Panc1 (cell line): ENCODE measurements at regions not wholly inside any gene's neighbourhood (a gene's known extent, or its start where the extent isn't known, plus 50 kb on each side); places are given as distances from the start of the nearest gene placed in this dataset.

ENCODE experiments used
- ATAC-seq: fragments of 200-7000 bp; cut with Tn5 transposase; 2 replicates; pipeline ENCODE4 v1.9.1; 2020; ENCODE audit warnings: mild to moderate bottlenecking, moderate library complexity
- BruUV-seq: library from RNA; stranded (reverse); fragments of 400-500 nt; replicated peaks from 2 replicates; lab custom pipeline; 2021; lab: Mats Ljungman, UMichigan
- CTCF ChIA-PET: fragments of 300-600 bp; sonication (Branson Sonifier 250); formaldehyde crosslinking; loops from one replicate; lab custom pipeline; 2022; ENCODE audit warnings: antibody characterized with exemption; lab: Charles Lee
- POLR2A ChIA-PET: fragments of 300-600 bp; sonication (Branson Sonifier 250); formaldehyde crosslinking; loops from one replicate; lab custom pipeline; 2022; ENCODE audit warnings: antibody characterized with exemption; lab: Charles Lee
- DNase-seq: peaks from one replicate; pipeline ENCODE4 v3.0.0-alpha.2; 2010; ENCODE audit warnings: low read depth, low spot score
- H3K27ac ChIP-seq: 2 replicates; pipeline ENCODE4 v1.5.1; 2011; ENCODE audit warnings: mild to moderate bottlenecking, low read length, inconsistent platforms
- H3K27me3 ChIP-seq: fragments of 200-500 bp; sonication (Bioruptor generic); 2 replicates; pipeline ENCODE4 v1.6.0; 2014; ENCODE audit warnings: low read length, inconsistent platforms; ENCODE audit not compliant: control insufficient read depth, insufficient read depth
- H3K36me3 ChIP-seq: fragments of 200-500 bp; sonication (Bioruptor generic); 2 replicates; pipeline ENCODE4 v1.5.1; 2014; ENCODE audit warnings: inconsistent platforms, mild to moderate bottlenecking, low read length, moderate library complexity; ENCODE audit not compliant: control insufficient read depth, insufficient read depth
- H3K4me1 ChIP-seq: 2 replicates; pipeline ENCODE4 v1.5.1; 2011; ENCODE audit warnings: inconsistent platforms, mild to moderate bottlenecking, low read length, moderate library complexity; ENCODE audit not compliant: control insufficient read depth, insufficient read depth
- H3K4me3 ChIP-seq, 2 experiments: 2 replicates each; pipeline ENCODE4 v1.5.1; 2011 to 2012; ENCODE audit warnings: low read depth in 2 of 2, low read length in 2 of 2, mild to moderate bottlenecking in 2 of 2, inconsistent platforms in 1 of 2, moderate library complexity in 1 of 2
- H3K9me3 ChIP-seq: fragments of 200-500 bp; sonication (Bioruptor generic); 2 replicates; pipeline ENCODE4 v1.5.1; 2014; ENCODE audit warnings: low read depth, mild to moderate bottlenecking, inconsistent platforms, low read length, moderate library complexity; ENCODE audit not compliant: control insufficient read depth, insufficient read depth
- CTCF ChIP-seq: fragments of 450-650 bp; IDR thresholded peaks from 2 replicates; pipeline ENCODE4 v1.5.1; 2017; ENCODE audit warnings: mild to moderate bottlenecking
- POLR2AphosphoS5 ChIP-seq: IDR thresholded peaks from 2 replicates; pipeline ENCODE4 v1.6.1; 2012; ENCODE audit warnings: mild to moderate bottlenecking, low read depth, low read length, moderate library complexity
- REST ChIP-seq, 2 experiments: IDR thresholded peaks; 2 replicates each; pipeline ENCODE4 v1.6.1; 2011 to 2012; ENCODE audit warnings: low read depth in 2 of 2, control low read depth in 1 of 2, low read length in 1 of 2, mild to moderate bottlenecking in 1 of 2, moderate library complexity in 1 of 2; ENCODE audit not compliant: insufficient read depth in 1 of 2
- SIN3A ChIP-seq: IDR thresholded peaks from 2 replicates; pipeline ENCODE4 v1.6.1; 2012; ENCODE audit warnings: low read depth, mild to moderate bottlenecking, low read length, moderate library complexity, borderline replicate concordance; ENCODE audit not compliant: insufficient read depth
- TCF7L2 ChIP-seq: IDR thresholded peaks from 2 replicates; pipeline ENCODE4 v1.6.1; 2011; ENCODE audit warnings: mild to moderate bottlenecking, low read depth, low read length, inconsistent platforms
- in situ Hi-C: cut with HindIII; loops from 2 replicates; pipeline ENCODE4 v1.10.0; 2016; ENCODE audit warnings: low sequenced_read_pairs, low pct_unique_long_range_greater_than_20kb
- intact Hi-C: fragments of 100-400 bp; cut with micrococcal nuclease; formaldehyde crosslinking; loops from one replicate; pipeline ENCODE4 v1.10.0; 2022; ENCODE audit not compliant: unreplicated experiment

DNA sequence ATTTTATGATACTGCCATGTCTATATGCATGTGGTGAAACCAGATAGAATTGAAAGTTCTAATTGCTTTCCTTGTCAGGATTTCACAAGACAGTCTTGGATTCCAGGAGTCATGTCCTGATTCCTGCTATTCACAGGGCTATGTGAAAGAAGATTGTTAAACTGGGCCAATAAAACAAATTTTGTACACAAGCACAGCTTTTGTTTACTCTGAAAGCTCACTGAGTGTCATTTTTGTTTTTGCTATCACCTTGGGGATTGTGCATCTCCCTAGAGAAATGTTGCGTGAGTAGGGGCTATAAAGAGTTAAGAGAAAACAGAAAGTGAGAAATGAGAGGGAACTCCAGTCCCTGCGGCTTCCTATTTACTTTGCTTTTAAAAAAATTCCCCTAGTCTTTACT, 627.5 kb downstream of the PKHD1 start:
- intact Hi-C loops (no loop called here), in situ Hi-C loops (no loop called here)
- Histone ChIP-seq H3K4me3 (no peak overlapping the region), H3K9me3 (no peaks in the 10 kb centered on the region), H3K27ac (no peak overlapping the region), H3K27me3 (no peaks in the 10 kb centered on the region), H3K36me3 (no peaks in the 10 kb centered on the region), H3K4me1 (no peaks in the 10 kb centered on the region)
- DNase-seq = no peak
- POLR2A ChIA-PET = no interaction called here
- CTCF ChIA-PET = no interaction called here
- no peak for TF ChIP-seq REST (IDR thresholded peaks at IDR 0.05; ENCODE audit: insufficient read depth in 1 of 2, low read depth in 2 of 2, low read length in 1 of 2)
- TF ChIP-seq POLR2AphosphoS5 = no peak
- no peak for TF ChIP-seq CTCF
- no peak for TF ChIP-seq SIN3A
- no peak for TF ChIP-seq TCF7L2
- no TSS peak for BruUV-seq
- ATAC-seq = no peak

DNA sequence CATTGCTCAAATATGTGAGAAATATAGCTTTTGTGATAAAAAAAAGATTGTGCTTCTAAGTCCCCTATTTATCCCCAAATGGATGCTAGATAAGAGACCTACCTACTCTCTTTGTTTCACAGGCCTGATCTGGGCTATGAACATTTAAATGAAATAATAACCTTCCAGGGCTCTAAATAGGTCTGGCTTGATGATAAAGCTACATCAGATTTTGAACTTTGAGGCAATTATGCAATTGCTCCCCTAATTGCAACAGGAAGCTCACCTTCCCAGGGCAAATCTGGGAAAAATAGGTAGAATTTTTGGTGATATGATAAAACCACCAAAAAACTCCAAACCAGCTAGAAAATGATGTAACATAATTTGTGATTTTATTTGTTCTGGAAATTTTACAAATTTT, 624.5 kb downstream of the PKHD1 start:
- Histone ChIP-seq H3K27me3 (no peaks in the 10 kb centered on the region), H3K9me3 (no peaks in the 10 kb centered on the region), H3K4me1 (no peaks in the 10 kb centered on the region), H3K36me3 (no peaks in the 10 kb centered on the region; the same call in 1 of the 2 replicates), H3K4me3 (no peak overlapping the region), H3K27ac (no peak overlapping the region)
- in situ Hi-C loops (no loop called here), intact Hi-C loops (no loop called here)
- no TSS peak for BruUV-seq
- no peak for TF ChIP-seq TCF7L2
- no peak for TF ChIP-seq REST (IDR thresholded peaks at IDR 0.05; ENCODE audit: insufficient read depth in 1 of 2, low read depth in 2 of 2, low read length in 1 of 2)
- no peak for ATAC-seq
- ChIA-PET CTCF (no interaction called here), POLR2A (interaction anchor here (0.6 kb wide), 1 partner anchor 733 kb away, joined by 8 read pairs; no protein-coding TSS in a partner anchor)
- no peak for DNase-seq
